ENCODE measurements at regions not wholly inside any gene's neighbourhood (a gene's known extent, or its start where the extent isn't known, plus 50 kb on each side); places are given as distances from the start of the nearest gene placed in this dataset.

DNA sequence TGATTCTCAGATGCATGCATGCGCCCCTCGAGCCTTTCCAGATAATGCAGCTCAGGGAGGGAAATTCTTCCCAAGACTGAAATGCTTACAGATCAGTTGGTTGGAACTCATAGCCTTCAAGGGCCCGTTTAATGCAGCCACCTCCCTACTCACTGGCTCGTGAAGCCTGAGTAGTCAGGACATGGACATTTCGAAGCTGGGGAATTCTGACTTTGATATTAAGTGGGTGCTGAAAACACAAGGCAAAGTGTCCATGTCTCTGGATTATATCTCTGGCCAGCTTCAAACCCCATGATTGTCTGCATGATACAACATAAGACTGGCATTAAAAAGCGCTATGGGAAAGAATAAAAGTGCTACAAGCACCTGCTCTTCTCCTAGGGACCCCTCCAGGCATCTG, 207.5 kb downstream of the HERPUD2 start:
- TF ChIP-seq, protein P1, sequence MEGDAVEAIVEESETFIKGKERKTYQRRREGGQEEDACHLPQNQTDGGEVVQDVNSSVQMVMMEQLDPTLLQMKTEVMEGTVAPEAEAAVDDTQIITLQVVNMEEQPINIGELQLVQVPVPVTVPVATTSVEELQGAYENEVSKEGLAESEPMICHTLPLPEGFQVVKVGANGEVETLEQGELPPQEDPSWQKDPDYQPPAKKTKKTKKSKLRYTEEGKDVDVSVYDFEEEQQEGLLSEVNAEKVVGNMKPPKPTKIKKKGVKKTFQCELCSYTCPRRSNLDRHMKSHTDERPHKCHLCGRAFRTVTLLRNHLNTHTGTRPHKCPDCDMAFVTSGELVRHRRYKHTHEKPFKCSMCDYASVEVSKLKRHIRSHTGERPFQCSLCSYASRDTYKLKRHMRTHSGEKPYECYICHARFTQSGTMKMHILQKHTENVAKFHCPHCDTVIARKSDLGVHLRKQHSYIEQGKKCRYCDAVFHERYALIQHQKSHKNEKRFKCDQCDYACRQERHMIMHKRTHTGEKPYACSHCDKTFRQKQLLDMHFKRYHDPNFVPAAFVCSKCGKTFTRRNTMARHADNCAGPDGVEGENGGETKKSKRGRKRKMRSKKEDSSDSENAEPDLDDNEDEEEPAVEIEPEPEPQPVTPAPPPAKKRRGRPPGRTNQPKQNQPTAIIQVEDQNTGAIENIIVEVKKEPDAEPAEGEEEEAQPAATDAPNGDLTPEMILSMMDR (IDR thresholded peaks at IDR 0.05; ENCODE audit: insufficient read depth, low read length, poor library complexity, severe bottlenecking), result no peak
- TF ChIP-seq EZH2phosphoT487 (conservative IDR thresholded peaks at IDR 0.05; ENCODE audit: low read length), result no peak

Measured in SU-DHL-6 (cell line).